ENCODE measurements at regions not wholly inside any gene's neighbourhood (a gene's known extent, or its start where the extent isn't known, plus 50 kb on each side); places are given as distances from the start of the nearest gene placed in this dataset.

DNA sequence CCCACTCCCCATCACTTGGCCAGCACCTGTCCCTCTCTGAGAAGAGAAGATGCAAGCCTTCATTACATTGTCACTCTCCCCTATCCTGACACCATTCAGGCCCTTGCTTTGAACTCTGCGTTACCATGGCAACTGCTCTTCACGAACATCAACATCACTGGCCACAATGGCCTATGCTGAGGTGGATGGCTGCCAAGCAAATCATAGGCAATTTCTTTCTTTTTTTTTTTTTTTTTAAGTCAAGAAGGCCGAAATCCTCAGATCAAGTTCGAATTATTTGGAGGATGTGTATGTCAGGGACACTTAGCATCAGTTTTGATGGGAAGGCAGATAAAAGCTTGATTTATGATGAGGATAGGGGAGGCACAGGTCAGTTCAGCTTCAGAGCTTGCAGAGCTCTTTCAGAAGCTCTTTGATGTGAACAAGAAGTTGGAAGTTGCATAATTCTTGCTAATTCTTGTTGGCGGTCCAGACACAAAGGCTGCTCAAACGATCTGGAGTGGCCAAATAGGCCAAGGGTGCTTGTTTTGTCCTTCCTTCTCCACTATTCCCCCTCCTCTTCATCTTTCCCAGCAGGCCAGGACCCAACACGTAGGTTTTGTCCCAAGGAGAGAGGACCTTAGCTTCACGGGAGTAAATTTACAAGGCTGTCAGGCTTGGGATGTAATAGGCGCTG, 179.9 kb upstream of the NPVF start:
- TF ChIP-seq, protein P1, sequence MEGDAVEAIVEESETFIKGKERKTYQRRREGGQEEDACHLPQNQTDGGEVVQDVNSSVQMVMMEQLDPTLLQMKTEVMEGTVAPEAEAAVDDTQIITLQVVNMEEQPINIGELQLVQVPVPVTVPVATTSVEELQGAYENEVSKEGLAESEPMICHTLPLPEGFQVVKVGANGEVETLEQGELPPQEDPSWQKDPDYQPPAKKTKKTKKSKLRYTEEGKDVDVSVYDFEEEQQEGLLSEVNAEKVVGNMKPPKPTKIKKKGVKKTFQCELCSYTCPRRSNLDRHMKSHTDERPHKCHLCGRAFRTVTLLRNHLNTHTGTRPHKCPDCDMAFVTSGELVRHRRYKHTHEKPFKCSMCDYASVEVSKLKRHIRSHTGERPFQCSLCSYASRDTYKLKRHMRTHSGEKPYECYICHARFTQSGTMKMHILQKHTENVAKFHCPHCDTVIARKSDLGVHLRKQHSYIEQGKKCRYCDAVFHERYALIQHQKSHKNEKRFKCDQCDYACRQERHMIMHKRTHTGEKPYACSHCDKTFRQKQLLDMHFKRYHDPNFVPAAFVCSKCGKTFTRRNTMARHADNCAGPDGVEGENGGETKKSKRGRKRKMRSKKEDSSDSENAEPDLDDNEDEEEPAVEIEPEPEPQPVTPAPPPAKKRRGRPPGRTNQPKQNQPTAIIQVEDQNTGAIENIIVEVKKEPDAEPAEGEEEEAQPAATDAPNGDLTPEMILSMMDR (conservative IDR thresholded peaks at IDR 0.05; ENCODE audit: low read depth, low read length), result no peak
- TF ChIP-seq EZH2 (IDR thresholded peaks at IDR 0.05; ENCODE audit: borderline replicate concordance, low read depth, low read length, poor library complexity, severe bottlenecking), result no peak
